ENCODE measurements at regions not wholly inside any gene's neighbourhood (a gene's known extent, or its start where the extent isn't known, plus 50 kb on each side); places are given as distances from the start of the nearest gene placed in this dataset.

- TF ChIP-seq POLR2AphosphoS5 (IDR thresholded peaks at IDR 0.05; ENCODE audit: low read depth, low read length) = no peak
- TF ChIP-seq, protein P1, sequence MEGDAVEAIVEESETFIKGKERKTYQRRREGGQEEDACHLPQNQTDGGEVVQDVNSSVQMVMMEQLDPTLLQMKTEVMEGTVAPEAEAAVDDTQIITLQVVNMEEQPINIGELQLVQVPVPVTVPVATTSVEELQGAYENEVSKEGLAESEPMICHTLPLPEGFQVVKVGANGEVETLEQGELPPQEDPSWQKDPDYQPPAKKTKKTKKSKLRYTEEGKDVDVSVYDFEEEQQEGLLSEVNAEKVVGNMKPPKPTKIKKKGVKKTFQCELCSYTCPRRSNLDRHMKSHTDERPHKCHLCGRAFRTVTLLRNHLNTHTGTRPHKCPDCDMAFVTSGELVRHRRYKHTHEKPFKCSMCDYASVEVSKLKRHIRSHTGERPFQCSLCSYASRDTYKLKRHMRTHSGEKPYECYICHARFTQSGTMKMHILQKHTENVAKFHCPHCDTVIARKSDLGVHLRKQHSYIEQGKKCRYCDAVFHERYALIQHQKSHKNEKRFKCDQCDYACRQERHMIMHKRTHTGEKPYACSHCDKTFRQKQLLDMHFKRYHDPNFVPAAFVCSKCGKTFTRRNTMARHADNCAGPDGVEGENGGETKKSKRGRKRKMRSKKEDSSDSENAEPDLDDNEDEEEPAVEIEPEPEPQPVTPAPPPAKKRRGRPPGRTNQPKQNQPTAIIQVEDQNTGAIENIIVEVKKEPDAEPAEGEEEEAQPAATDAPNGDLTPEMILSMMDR (IDR thresholded peaks at IDR 0.05; ENCODE audit: control extremely low read depth in 1 of 3, insufficient read depth in 1 of 3, low read depth in 1 of 3, low read length in 3 of 3) = no peak
- TF ChIP-seq YY1 (IDR thresholded peaks at IDR 0.05; ENCODE audit: low read depth, low read length) = no peak
- TF ChIP-seq CEBPB (IDR thresholded peaks at IDR 0.05; ENCODE audit: low read depth, low read length) = no peak
Measured at GRCh38 chr20:40778894-40779496, 90.0 kb upstream of the MAFB start.
